ENCODE measurements at regions not wholly inside any gene's neighbourhood (a gene's known extent, or its start where the extent isn't known, plus 50 kb on each side); places are given as distances from the start of the nearest gene placed in this dataset.
"Not testable (repeated sequence)": the region's sequence is repeated elsewhere in the genome, so short reads cannot be mapped to it uniquely, and the experiment has no call there.

- DNase-seq (ENCODE audit: low read depth): no peak
These were observed 789.4 kb downstream of the EPHA4 start for GRCh38 chr2:220782609-220783113.

- DNase-seq (ENCODE audit: low read depth): no peak
These were observed 788.4 kb downstream of the EPHA4 start for GRCh38 chr2:220783671-220784070.

GRCh38 chr2:220785178-220785577, 786.9 kb downstream of the EPHA4 start:
- DNase-seq (ENCODE audit: low read depth): no peak

GRCh38 chr2:220786216-220786615, 785.9 kb downstream of the EPHA4 start:
- DNase-seq (ENCODE audit: low read depth): no peak

- DNase-seq (ENCODE audit: low read depth): no peak
These were observed 784.9 kb downstream of the EPHA4 start for GRCh38 chr2:220787251-220787650.

- DNase-seq (ENCODE audit: low read depth): no peak
These were observed 782.1 kb downstream of the EPHA4 start for GRCh38 chr2:220789961-220790360.

GRCh38 chr2:220795705-220796104, 776.4 kb downstream of the EPHA4 start:
- DNase-seq (ENCODE audit: low read depth): no peak

GRCh38 chr2:220811115-220811514, 761.0 kb downstream of the EPHA4 start:
- DNase-seq (ENCODE audit: low read depth): no peak

GRCh38 chr2:220811952-220812570, 760.0 kb downstream of the EPHA4 start:
- no peak for DNase-seq (ENCODE audit: low read depth)

GRCh38 chr2:220814441-220814840, 757.7 kb downstream of the EPHA4 start:
- no peak for DNase-seq (ENCODE audit: low read depth)

- DNase-seq (ENCODE audit: low read depth): no peak
These were observed 756.4 kb downstream of the EPHA4 start for GRCh38 chr2:220815698-220816097.

GRCh38 chr2:220821683-220822082, 750.4 kb downstream of the EPHA4 start:
- DNase-seq (ENCODE audit: low read depth): no peak

- DNase-seq (ENCODE audit: low read depth): not testable (repeated sequence)
These were observed 748.5 kb downstream of the EPHA4 start for GRCh38 chr2:220823590-220823989.

- DNase-seq (ENCODE audit: low read depth): no peak
These were observed 738.7 kb downstream of the EPHA4 start for GRCh38 chr2:220833446-220833845.

- DNase-seq (ENCODE audit: low read depth): no peak
These were observed 736.5 kb downstream of the EPHA4 start for GRCh38 chr2:220835583-220835982.

GRCh38 chr2:220837226-220837625, 734.9 kb downstream of the EPHA4 start:
- no peak for DNase-seq (ENCODE audit: low read depth)

- no peak for DNase-seq (ENCODE audit: low read depth)
These were observed 729.0 kb downstream of the EPHA4 start for GRCh38 chr2:220842901-220843665.

GRCh38 chr2:220845766-220846273, 726.3 kb downstream of the EPHA4 start:
- DNase-seq (ENCODE audit: low read depth): no peak

GRCh38 chr2:220847006-220847405, 725.1 kb downstream of the EPHA4 start:
- DNase-seq (ENCODE audit: low read depth): no peak

- no peak for DNase-seq (ENCODE audit: low read depth)
These were observed 724.5 kb downstream of the EPHA4 start for GRCh38 chr2:220847589-220847988.

- DNase-seq (ENCODE audit: low read depth): no peak
These were observed 722.7 kb downstream of the EPHA4 start for GRCh38 chr2:220849433-220849832.

GRCh38 chr2:220850116-220850515, 722.0 kb downstream of the EPHA4 start:
- DNase-seq (ENCODE audit: low read depth): no peak

GRCh38 chr2:220855296-220855695, 716.8 kb downstream of the EPHA4 start:
- no peak for DNase-seq (ENCODE audit: low read depth)

All from stimulated activated CD8-positive, alpha-beta memory T cell treated with anti-CD3 and anti-CD28 coated beads, Interleukin-12 subunit alpha, Interleukin-12 subunit beta, amount 100 ng/mL, for 4 hours (primary cell).